GM12874 (cell line): ENCODE measurements at regions not wholly inside any gene's neighbourhood (a gene's known extent, or its start where the extent isn't known, plus 50 kb on each side); places are given as distances from the start of the nearest gene placed in this dataset.

ENCODE experiments used
- TF ChIP-seq, protein P1 (sequence below): IDR thresholded peaks from 2 replicates; pipeline ENCODE4 v1.5.1; 2011; ENCODE audit warnings: low read depth, mild to moderate bottlenecking, control low read depth, low read length, moderate library complexity; ENCODE audit not compliant: insufficient read depth

GRCh38 chr5:89080467-89081116 lies 197.6 kb upstream of the MEF2C start:
- TF ChIP-seq, protein P1, sequence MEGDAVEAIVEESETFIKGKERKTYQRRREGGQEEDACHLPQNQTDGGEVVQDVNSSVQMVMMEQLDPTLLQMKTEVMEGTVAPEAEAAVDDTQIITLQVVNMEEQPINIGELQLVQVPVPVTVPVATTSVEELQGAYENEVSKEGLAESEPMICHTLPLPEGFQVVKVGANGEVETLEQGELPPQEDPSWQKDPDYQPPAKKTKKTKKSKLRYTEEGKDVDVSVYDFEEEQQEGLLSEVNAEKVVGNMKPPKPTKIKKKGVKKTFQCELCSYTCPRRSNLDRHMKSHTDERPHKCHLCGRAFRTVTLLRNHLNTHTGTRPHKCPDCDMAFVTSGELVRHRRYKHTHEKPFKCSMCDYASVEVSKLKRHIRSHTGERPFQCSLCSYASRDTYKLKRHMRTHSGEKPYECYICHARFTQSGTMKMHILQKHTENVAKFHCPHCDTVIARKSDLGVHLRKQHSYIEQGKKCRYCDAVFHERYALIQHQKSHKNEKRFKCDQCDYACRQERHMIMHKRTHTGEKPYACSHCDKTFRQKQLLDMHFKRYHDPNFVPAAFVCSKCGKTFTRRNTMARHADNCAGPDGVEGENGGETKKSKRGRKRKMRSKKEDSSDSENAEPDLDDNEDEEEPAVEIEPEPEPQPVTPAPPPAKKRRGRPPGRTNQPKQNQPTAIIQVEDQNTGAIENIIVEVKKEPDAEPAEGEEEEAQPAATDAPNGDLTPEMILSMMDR = no peak

DNA sequence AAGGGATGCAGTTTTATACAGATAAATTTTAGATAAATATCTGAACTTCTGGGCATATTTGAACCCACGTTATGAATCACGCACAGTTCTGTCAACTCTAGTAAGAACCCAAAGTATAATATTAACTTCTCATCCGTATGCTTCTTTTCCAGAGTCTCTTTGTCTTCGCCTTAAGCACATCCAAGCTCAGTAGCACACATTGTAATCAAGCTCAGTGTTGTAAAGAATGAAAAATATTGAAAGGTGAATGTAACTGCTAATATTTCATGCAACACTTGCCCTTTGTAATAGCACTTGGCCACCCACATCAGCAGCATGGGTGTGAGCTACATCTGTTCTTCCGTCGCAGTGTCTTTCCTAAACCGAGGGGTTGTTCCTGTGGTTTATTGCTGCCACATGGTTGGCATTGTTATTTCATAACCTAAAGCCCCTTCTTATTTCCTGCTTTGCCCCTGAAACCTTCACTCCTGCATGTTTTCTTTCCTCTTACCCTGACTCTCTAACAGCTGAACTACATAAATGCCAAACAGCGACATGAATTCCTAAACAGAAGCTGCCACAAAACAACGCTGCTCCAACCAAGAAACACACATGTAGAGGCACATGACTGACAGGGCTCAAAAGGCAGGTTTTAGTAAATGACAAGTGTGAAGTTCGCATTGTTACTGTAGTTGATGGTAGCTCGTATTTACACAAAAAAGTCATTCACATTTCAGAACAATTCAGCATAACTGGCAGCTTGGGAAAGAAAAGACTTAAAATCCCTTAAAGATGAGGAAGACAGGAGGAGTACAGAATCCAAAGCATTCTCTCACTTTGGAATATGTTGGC lies 190.1 kb upstream of the MEF2C start:
- TF ChIP-seq, protein P1 = no peak

DNA sequence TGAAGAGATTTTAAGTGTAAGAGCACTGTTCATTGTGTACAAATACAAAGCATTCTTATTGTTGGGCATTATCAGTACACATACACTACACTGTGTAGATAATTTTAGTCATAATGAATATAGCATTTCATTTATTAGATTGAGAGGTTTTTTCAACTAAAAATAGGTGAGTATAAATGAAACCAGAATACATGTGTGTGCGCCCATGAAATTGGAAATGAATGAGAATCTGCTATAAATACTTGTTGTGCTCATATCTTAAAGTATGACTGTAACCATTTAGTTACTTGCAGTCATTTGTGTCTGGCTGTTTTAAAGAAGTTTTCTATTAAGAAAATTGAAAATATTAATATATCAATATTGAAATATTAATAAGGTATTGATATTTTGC lies 189.0 kb upstream of the MEF2C start:
- TF ChIP-seq, protein P1 = no peak

DNA sequence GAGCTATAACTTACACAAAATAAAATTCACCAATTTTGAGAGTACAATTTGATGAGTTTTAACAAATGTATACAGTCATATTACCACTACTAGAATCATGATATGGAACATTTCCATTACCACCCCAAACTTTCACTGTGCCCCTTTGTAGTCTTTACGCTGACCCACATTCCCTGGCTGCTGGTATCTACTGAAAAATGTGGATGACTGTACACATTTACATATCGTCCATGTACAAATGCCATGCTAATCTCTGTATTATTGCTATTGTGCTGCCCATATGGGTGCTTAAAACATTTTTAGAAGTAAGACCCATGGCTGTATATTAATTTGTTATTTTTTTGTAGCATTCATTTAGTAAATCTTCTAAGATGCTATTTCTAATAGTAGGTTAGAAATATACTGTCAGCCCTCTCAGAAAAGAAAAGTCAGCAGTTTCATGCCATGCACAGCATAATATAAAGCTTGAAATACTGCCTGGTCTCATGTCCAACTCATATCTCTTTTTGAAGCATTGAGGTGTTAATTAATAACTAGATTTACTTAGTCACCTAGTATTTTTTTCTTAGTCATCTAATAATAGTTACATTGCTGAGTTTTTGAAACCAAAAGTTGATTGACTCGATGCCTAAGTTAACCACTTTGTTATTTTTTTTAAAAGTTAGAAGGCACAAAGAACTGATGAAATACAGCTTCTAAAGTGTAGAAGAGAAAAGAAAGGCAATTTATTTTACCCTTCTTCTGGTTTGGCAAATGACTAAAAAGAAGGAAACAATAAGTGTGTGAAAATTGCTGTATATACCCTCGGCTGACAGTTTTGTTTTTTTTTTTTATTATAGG lies 188.3 kb upstream of the MEF2C start:
- TF ChIP-seq, protein P1 = no peak

GRCh38 chr5:89069591-89069990 lies 186.6 kb upstream of the MEF2C start:
- TF ChIP-seq, protein P1 = no peak

- TF ChIP-seq, protein P1 = no peak
Measured at GRCh38 chr5:89067362-89067761, 184.4 kb upstream of the MEF2C start.

DNA sequence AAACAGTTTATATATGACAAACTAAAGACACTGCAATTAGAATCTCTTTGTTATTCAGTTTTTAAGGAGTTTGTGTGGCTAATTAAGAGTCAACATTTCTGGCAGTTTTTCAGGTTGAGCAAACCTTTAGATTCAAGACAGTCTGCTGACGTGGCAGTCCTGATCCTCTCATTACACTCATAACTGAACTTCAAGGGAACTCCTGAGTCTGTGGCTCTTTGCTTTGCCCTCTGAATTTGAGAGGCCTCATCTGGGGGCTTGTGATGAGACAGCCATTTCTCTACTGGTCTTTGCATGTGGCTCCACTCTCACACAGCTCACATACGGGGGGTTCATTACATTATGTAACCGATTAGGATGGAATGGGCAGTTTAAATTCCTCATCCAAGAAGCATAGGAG lies 182.9 kb upstream of the MEF2C start:
- TF ChIP-seq, protein P1 = no peak
